SK-N-SH treated with all-trans-retinoic acid at 6 μM for 48 hours (cell line): ENCODE measurements at regions not wholly inside any gene's neighbourhood (a gene's known extent, or its start where the extent isn't known, plus 50 kb on each side); places are given as distances from the start of the nearest gene placed in this dataset.
"Not testable (repeated sequence)": the region's sequence is repeated elsewhere in the genome, so short reads cannot be mapped to it uniquely, and the experiment has no call there.

Experiments
- ARNTL ChIP-seq: fragments of 450-650 bp; formaldehyde crosslinking; IDR thresholded peaks from 2 replicates; pipeline ENCODE4 v1.5.0; 2020; ENCODE audit warnings: low read depth, mild to moderate bottlenecking, moderate library complexity, borderline replicate concordance
- ESRRG ChIP-seq: fragments of 250-450 bp; sonication (Bioruptor Pico); IDR thresholded peaks from 2 replicates; pipeline ENCODE4 v1.6.1; 2021; ENCODE audit warnings: mild to moderate bottlenecking
- ISL1 ChIP-seq: fragments of 250-450 bp; sonication (Bioruptor Pico); IDR thresholded peaks from 2 replicates; pipeline ENCODE4 v2.1.2; 2022; ENCODE audit warnings: mild to moderate bottlenecking, moderate library complexity
- OSR1 ChIP-seq: fragments of 250-450 bp; sonication (Bioruptor Pico); IDR thresholded peaks from 2 replicates; pipeline ENCODE4 v1.8.0; 2022; ENCODE audit warnings: moderate library complexity, mild to moderate bottlenecking, inconsistent platforms
- PPARA ChIP-seq: fragments of 250-450 bp; sonication (Bioruptor Pico); IDR thresholded peaks from 2 replicates; pipeline ENCODE4 v1.5.0; 2020; ENCODE audit warnings: mild to moderate bottlenecking, borderline replicate concordance
- SNAI2 ChIP-seq: fragments of 250-450 bp; sonication (Bioruptor Pico); IDR thresholded peaks from 2 replicates; pipeline ENCODE4 v1.5.0; 2020; ENCODE audit warnings: mild to moderate bottlenecking, moderate library complexity
- TOX ChIP-seq: fragments of 250-450 bp; sonication (Bioruptor Pico); IDR thresholded peaks from 2 replicates; pipeline ENCODE4 v1.8.0; 2021; ENCODE audit warnings: mild to moderate bottlenecking, moderate library complexity, borderline replicate concordance
- ZFP3 ChIP-seq: fragments of 250-450 bp; sonication (Bioruptor Pico); IDR thresholded peaks from 2 replicates; pipeline ENCODE4 v1.5.0; 2020; ENCODE audit warnings: mild to moderate bottlenecking, moderate library complexity
- ZFP30 ChIP-seq: fragments of 450-650 bp; formaldehyde crosslinking; IDR thresholded peaks from 2 replicates; pipeline ENCODE4 v1.5.0; 2022; ENCODE audit warnings: mild to moderate bottlenecking, moderate library complexity
- ZNF70 ChIP-seq: fragments of 450-650 bp; formaldehyde crosslinking; IDR thresholded peaks from 2 replicates; pipeline ENCODE4 v1.5.0; 2020; ENCODE audit warnings: mild to moderate bottlenecking, moderate library complexity
- TF ChIP-seq, protein P1 (sequence below): fragments of 250-450 bp; sonication (Bioruptor Pico); IDR thresholded peaks from 2 replicates; pipeline ENCODE4 v1.8.0; 2020; ENCODE audit warnings: mild to moderate bottlenecking, moderate library complexity, borderline replicate concordance
- TF ChIP-seq, protein P2 (sequence below): fragments of 250-450 bp; sonication (Bioruptor Pico); IDR thresholded peaks from 2 replicates; pipeline ENCODE4 v1.5.0; 2020; ENCODE audit warnings: mild to moderate bottlenecking, moderate library complexity

DNA sequence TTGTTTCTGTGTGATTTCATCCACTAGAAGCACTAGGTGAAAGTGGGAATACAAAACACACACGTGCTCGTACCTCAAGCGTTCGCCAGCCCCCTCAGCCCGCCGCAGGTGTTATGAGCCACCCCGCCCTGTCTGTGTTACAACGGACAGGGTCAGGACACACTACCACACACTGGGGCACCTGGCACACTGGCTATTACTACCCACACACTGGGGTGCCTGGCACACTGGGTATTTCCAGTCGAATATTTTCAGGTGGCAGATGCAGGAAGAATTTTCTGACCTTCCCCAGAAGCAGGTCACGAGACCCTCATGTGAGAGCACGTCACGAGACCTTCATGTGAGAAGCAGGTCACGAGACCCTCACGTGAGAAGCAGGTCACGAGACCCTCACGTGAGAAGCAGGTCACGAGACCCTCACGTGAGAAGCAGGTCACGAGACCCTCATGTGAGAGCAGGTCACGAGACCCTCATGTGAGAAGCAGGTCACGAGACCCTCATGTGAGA, 63.3 kb upstream of the ARHGEF7 start:
- TF ChIP-seq PPARA (CRISPR knock-in tag); ZFP30; ZFP3 (CRISPR knock-in tag); OSR1 (CRISPR knock-in tag); SNAI2 (CRISPR knock-in tag); ARNTL (CRISPR knock-in tag); ISL1 (CRISPR knock-in tag); TOX (CRISPR knock-in tag); ZNF70 (CRISPR knock-in tag); ESRRG (CRISPR knock-in tag): not testable (repeated sequence)
- TF ChIP-seq, protein P1, sequence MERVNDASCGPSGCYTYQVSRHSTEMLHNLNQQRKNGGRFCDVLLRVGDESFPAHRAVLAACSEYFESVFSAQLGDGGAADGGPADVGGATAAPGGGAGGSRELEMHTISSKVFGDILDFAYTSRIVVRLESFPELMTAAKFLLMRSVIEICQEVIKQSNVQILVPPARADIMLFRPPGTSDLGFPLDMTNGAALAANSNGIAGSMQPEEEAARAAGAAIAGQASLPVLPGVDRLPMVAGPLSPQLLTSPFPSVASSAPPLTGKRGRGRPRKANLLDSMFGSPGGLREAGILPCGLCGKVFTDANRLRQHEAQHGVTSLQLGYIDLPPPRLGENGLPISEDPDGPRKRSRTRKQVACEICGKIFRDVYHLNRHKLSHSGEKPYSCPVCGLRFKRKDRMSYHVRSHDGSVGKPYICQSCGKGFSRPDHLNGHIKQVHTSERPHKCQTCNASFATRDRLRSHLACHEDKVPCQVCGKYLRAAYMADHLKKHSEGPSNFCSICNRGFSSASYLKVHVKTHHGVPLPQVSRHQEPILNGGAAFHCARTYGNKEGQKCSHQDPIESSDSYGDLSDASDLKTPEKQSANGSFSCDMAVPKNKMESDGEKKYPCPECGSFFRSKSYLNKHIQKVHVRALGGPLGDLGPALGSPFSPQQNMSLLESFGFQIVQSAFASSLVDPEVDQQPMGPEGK: not testable (repeated sequence)
- TF ChIP-seq, protein P2, sequence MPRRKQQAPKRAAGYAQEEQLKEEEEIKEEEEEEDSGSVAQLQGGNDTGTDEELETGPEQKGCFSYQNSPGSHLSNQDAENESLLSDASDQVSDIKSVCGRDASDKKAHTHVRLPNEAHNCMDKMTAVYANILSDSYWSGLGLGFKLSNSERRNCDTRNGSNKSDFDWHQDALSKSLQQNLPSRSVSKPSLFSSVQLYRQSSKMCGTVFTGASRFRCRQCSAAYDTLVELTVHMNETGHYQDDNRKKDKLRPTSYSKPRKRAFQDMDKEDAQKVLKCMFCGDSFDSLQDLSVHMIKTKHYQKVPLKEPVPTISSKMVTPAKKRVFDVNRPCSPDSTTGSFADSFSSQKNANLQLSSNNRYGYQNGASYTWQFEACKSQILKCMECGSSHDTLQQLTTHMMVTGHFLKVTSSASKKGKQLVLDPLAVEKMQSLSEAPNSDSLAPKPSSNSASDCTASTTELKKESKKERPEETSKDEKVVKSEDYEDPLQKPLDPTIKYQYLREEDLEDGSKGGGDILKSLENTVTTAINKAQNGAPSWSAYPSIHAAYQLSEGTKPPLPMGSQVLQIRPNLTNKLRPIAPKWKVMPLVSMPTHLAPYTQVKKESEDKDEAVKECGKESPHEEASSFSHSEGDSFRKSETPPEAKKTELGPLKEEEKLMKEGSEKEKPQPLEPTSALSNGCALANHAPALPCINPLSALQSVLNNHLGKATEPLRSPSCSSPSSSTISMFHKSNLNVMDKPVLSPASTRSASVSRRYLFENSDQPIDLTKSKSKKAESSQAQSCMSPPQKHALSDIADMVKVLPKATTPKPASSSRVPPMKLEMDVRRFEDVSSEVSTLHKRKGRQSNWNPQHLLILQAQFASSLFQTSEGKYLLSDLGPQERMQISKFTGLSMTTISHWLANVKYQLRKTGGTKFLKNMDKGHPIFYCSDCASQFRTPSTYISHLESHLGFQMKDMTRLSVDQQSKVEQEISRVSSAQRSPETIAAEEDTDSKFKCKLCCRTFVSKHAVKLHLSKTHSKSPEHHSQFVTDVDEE (CRISPR knock-in tag): not testable (repeated sequence)
